Upper lobe of right lung (tissue), 1 donor: ENCODE measurements at regions not wholly inside any gene's neighbourhood (a gene's known extent, or its start where the extent isn't known, plus 50 kb on each side); places are given as distances from the start of the nearest gene placed in this dataset.
"Not testable (repeated sequence)": the region's sequence is repeated elsewhere in the genome, so short reads cannot be mapped to it uniquely, and the experiment has no call there.

Experiments
- ATAC-seq: fragments of 200-7000 bp; cut with Tn5 transposase; one replicate; pipeline ENCODE4 v1.9.1; 2020; ENCODE audit warnings: mild to moderate bottlenecking, moderate library complexity
- DNase-seq: peaks from one replicate; pipeline ENCODE4 v3.0.0-alpha.2; 2020
- H3K27ac ChIP-seq: fragments of 200-600 bp; one replicate; pipeline ENCODE4 v1.8.0; 2022
- H3K27me3 ChIP-seq: fragments of 200-600 bp; one replicate; pipeline ENCODE4 v1.8.0; 2022; ENCODE audit warnings: mild to moderate bottlenecking
- H3K36me3 ChIP-seq: fragments of 200-600 bp; one replicate; pipeline ENCODE4 v1.8.0; 2022
- H3K4me1 ChIP-seq: fragments of 200-600 bp; one replicate; pipeline ENCODE4 v1.8.0; 2022
- H3K4me3 ChIP-seq: fragments of 200-600 bp; one replicate; pipeline ENCODE4 v1.8.0; 2022; ENCODE audit warnings: mild to moderate bottlenecking
- H3K9me3 ChIP-seq: fragments of 200-600 bp; one replicate; pipeline ENCODE4 v1.8.0; 2022
- intact Hi-C: fragments of 100-400 bp; cut with DNase I; formaldehyde crosslinking; loops from one replicate; pipeline ENCODE4 v1.11.0; 2022
- donor health status: DM: no; HTN: yes; CAD: no; lungs with severe emphysema.

DNA sequence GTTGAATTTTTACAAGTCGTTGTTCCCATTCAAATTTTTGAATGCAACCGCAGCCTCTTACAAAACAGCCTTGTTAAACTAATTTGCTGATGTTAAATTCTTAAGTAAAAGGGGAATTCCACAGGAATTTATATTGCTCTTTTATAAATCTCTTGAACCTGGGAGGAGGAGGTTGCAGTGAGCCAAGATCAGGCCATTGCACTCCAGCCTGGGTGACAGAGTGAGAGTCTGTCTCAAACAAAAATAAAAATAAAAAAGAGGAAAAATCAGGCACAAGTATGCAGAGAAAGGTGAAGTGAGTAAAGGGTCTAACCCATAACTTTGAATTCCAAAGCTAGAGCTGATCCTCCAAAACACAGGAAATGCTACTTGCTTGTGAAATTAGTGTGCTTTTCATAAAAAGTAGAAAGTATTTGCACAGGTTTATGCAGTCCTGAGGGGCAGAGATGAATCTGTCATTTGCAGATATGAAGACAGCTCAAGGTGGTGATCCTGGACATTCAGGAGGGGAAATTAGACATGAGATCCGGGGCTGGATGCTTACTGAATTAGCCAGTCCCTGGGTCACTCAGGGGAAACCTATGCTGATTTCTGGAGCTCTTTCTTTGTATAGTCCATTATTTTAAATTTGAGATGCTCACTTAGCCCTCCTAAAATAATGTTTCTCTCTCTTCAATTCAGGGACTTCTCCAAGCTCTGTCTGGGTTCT is 53.7 kb downstream of the OR11H2 start:
- ATAC-seq, H3K4me1 ChIP-seq, H3K4me3 ChIP-seq, DNase-seq, intact Hi-C loops, H3K27me3 ChIP-seq, H3K27ac ChIP-seq, H3K36me3 ChIP-seq, H3K9me3 ChIP-seq: not testable (repeated sequence)

DNA sequence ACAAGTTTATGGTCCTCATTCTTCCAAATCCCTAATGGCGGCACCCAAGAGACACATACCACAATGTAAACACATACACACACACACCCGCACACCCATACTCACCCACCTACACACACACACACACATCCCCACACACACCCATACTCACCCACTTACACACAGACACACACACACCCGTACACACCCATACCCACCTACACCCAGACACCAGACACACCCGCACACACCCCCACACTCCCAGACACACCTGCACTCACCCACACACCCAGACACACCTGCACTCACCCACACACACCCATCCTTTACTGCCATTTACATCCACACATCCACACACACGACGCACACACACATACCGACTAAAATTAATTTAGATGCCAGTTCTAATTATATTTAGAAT is 55.0 kb downstream of the OR11H2 start:
- H3K27me3 ChIP-seq, H3K4me3 ChIP-seq, H3K36me3 ChIP-seq, H3K4me1 ChIP-seq, H3K27ac ChIP-seq, DNase-seq, intact Hi-C loops, H3K9me3 ChIP-seq: not testable (repeated sequence)
- peak; percentile 68 for ATAC-seq

DNA sequence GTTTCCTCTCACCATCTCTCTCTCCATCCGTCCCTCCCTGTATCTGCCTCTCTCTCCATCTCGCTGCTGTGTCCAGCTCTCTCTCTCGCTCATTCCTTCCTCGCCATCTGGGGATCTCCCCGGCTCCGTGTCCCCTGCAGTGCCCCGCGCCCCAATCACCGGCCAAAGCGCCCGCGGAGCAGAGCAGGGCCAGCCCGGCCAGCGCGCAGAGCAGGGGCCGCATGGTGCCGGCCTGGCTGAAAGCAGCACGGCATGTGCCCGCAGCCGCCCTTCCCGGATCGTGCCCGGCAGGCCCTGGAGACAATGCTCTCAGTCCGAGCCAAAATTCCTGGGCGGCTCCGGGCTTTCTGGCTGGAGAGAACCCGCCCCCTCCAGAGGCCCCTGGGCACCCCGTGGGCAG is 75.1 kb downstream of the OR11H2 start:
- H3K27me3 ChIP-seq, H3K36me3 ChIP-seq, H3K4me1 ChIP-seq, intact Hi-C loops, DNase-seq, H3K9me3 ChIP-seq, H3K27ac ChIP-seq, H3K4me3 ChIP-seq: not testable (repeated sequence)
- ATAC-seq: peak; percentile 62

DNA sequence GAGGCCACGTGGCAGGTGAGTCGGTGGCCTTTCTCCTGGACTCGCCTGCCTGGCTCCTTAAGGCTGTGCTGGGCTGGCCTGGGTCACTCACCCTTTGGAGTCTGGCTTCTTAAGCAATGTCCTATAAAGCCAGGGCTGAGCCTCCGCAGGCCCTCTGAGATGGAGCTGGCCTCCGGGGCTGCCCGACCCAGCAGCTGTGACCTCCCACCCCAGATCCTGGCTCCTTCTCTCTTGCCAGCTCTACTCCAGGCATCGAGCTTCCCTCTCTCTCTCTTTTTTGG is 75.7 kb downstream of the OR11H2 start:
- DNase-seq, H3K27me3 ChIP-seq, H3K4me1 ChIP-seq, H3K4me3 ChIP-seq, H3K27ac ChIP-seq, H3K9me3 ChIP-seq, intact Hi-C loops, H3K36me3 ChIP-seq: not testable (repeated sequence)
- ATAC-seq: peak; percentile 55

DNA sequence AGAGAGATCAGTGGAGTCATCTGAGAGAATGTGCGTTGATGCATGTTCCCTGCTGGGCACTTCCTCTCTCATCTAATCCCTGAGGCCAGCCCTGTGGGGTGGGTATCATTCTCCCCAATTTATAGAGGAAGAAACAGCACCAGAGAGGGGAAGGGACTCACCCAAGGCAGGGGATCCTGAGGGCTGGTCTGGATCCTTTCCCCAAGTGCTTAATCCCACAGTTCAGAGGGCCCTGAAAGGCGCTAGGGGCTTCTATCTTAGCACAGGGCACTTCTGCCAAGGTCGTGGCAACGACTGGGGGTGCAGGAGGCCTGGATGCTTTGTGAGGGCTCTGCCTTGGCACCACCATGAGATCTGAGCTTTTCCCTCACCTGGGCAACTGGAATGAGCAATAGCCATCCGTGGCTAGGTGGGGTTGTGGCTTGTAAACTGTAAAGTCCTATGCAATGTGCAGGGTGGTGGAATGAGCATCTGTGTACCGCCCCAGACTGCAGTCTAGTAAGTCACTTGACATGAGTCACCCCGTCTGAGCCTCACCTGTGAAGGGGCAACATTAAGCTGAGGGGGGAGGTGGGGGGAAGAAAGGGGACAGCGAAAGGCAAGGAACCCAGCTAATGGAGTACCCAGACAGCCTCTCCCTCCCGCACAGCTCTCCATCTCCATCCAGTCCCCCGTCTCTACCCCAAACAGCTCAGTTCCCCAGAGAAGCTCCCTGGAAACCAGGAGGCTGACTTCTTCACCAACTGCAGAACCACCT is 76.2 kb downstream of the OR11H2 start:
- ATAC-seq: peak; percentile 72
- H3K36me3 ChIP-seq, H3K4me3 ChIP-seq, H3K27ac ChIP-seq, H3K4me1 ChIP-seq, H3K9me3 ChIP-seq, intact Hi-C loops, H3K27me3 ChIP-seq, DNase-seq: not testable (repeated sequence)

DNA sequence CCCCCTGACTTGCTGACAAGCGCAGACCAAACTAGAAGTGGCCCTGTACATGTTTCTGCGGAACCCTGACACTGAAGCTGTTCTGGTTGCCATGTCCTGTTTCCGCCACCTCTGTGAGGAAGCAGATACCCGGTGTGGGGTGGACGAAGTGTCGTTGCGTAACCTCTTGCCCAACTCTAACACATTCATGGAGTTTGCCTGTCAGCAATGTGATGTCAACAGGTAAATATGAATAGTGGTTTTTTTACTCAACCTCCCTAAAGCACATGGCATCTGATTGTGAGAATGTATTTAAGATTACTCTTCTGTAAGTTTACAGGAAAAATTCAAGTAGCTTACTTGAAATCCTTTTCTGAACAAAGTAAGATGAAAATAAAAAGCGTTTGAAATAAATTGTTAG is 100.1 kb downstream of the OR11H2 start:
- H3K27me3 ChIP-seq, intact Hi-C loops, H3K27ac ChIP-seq, DNase-seq, H3K36me3 ChIP-seq, H3K4me1 ChIP-seq, H3K4me3 ChIP-seq, H3K9me3 ChIP-seq, ATAC-seq: not testable (repeated sequence)
